ENCODE measurements at regions not wholly inside any gene's neighbourhood (a gene's known extent, or its start where the extent isn't known, plus 50 kb on each side); places are given as distances from the start of the nearest gene placed in this dataset.

DNA sequence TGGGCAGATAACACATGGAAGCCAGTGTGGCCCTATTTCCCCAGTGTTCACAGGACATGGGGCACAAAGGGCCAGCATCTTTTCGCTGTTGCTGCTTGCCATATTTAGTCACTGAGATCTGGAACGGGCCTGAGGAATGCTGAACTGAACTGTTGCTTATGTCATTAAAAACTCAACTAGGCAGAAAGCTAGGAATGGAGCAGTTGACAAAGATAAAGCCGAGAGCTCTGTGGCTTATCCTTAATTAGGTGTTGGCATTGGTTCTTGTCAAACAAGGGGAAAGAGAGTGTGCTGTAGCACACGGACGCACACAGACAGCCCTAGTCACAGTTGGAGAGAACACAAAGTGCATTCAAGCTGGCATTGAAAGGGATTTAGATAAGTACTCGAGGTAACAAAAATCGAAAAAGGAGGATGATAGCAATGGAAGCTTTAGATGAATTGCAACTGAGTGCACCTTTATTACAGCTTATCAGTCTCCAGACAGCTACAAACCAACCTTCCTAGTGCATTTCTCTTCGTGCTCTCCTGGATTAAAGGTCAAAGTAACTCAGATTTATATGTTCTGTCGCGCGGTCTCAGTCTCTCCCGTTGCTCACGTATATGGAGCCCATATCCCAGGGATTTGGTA lies 450.2 kb upstream of the ZNF608 start:
- TF ChIP-seq CTCF (IDR thresholded peaks at IDR 0.05; ENCODE audit: low read depth, low read length, missing input control) (no peak), TAF1 (conservative IDR thresholded peaks at IDR 0.05) (no peak), GABPA (IDR thresholded peaks at IDR 0.05 in 1 of 2, conservative IDR thresholded peaks at IDR 0.05 in 1 of 2) (no peak)
- TF ChIP-seq, protein P1, sequence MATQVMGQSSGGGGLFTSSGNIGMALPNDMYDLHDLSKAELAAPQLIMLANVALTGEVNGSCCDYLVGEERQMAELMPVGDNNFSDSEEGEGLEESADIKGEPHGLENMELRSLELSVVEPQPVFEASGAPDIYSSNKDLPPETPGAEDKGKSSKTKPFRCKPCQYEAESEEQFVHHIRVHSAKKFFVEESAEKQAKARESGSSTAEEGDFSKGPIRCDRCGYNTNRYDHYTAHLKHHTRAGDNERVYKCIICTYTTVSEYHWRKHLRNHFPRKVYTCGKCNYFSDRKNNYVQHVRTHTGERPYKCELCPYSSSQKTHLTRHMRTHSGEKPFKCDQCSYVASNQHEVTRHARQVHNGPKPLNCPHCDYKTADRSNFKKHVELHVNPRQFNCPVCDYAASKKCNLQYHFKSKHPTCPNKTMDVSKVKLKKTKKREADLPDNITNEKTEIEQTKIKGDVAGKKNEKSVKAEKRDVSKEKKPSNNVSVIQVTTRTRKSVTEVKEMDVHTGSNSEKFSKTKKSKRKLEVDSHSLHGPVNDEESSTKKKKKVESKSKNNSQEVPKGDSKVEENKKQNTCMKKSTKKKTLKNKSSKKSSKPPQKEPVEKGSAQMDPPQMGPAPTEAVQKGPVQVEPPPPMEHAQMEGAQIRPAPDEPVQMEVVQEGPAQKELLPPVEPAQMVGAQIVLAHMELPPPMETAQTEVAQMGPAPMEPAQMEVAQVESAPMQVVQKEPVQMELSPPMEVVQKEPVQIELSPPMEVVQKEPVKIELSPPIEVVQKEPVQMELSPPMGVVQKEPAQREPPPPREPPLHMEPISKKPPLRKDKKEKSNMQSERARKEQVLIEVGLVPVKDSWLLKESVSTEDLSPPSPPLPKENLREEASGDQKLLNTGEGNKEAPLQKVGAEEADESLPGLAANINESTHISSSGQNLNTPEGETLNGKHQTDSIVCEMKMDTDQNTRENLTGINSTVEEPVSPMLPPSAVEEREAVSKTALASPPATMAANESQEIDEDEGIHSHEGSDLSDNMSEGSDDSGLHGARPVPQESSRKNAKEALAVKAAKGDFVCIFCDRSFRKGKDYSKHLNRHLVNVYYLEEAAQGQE (IDR thresholded peaks at IDR 0.05): no peak

Measured in liver (tissue), 3 donors.